H1 (cell line): ENCODE measurements at regions not wholly inside any gene's neighbourhood (a gene's known extent, or its start where the extent isn't known, plus 50 kb on each side); places are given as distances from the start of the nearest gene placed in this dataset.

Experiments used
- EP300 ChIP-seq, 2 experiments: IDR thresholded peaks; 1 replicate in 1 of 2; 2 replicates in 1 of 2; pipeline ENCODE4 v1.6.1; 2011 to 2012; ENCODE audit warnings: low read depth in 2 of 2, low read length in 2 of 2, mild to moderate bottlenecking in 2 of 2, borderline replicate concordance in 1 of 2, inconsistent platforms in 1 of 2, moderate library complexity in 1 of 2
- ZNF274 ChIP-seq: IDR thresholded peaks from 2 replicates; pipeline ENCODE4 v1.7.0; 2012; ENCODE audit warnings: low read length, borderline replicate concordance; ENCODE audit errors: extremely low read depth
- TF ChIP-seq, protein P1 (sequence below): IDR thresholded peaks from 2 replicates; pipeline ENCODE4 v1.6.1; 2012; ENCODE audit warnings: low read length, inconsistent platforms

DNA sequence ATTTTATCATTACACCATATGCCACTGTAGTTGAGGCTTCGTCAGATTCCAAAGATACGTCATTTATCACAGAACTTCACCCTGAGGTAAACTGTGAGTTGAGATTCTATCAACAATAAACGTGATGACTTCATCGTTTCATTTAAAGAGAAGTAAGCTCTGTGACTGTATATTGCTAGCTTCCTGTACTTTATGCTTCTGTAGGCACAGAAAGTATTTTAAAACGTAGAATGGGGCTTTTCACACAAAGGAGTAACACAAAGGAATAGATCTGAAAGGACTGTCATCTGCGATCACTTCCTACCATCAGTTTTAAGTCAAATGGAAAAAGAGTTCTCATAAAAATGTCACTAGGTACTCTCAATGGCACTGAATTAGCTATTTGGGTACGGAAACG lies 234.4 kb upstream of the MCHR2 start (continued):
- TF ChIP-seq, protein P1, sequence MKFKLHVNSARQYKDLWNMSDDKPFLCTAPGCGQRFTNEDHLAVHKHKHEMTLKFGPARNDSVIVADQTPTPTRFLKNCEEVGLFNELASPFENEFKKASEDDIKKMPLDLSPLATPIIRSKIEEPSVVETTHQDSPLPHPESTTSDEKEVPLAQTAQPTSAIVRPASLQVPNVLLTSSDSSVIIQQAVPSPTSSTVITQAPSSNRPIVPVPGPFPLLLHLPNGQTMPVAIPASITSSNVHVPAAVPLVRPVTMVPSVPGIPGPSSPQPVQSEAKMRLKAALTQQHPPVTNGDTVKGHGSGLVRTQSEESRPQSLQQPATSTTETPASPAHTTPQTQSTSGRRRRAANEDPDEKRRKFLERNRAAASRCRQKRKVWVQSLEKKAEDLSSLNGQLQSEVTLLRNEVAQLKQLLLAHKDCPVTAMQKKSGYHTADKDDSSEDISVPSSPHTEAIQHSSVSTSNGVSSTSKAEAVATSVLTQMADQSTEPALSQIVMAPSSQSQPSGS, result no peak
- no peak for TF ChIP-seq EP300 (IDR thresholded peaks at IDR 0.05; ENCODE audit: borderline replicate concordance in 1 of 2, low read depth in 2 of 2, low read length in 2 of 2)
- TF ChIP-seq ZNF274, result no peak
- TF ChIP-seq, all 59 proteins: peak for 0
